ENCODE measurements at regions not wholly inside any gene's neighbourhood (a gene's known extent, or its start where the extent isn't known, plus 50 kb on each side); places are given as distances from the start of the nearest gene placed in this dataset.

DNA sequence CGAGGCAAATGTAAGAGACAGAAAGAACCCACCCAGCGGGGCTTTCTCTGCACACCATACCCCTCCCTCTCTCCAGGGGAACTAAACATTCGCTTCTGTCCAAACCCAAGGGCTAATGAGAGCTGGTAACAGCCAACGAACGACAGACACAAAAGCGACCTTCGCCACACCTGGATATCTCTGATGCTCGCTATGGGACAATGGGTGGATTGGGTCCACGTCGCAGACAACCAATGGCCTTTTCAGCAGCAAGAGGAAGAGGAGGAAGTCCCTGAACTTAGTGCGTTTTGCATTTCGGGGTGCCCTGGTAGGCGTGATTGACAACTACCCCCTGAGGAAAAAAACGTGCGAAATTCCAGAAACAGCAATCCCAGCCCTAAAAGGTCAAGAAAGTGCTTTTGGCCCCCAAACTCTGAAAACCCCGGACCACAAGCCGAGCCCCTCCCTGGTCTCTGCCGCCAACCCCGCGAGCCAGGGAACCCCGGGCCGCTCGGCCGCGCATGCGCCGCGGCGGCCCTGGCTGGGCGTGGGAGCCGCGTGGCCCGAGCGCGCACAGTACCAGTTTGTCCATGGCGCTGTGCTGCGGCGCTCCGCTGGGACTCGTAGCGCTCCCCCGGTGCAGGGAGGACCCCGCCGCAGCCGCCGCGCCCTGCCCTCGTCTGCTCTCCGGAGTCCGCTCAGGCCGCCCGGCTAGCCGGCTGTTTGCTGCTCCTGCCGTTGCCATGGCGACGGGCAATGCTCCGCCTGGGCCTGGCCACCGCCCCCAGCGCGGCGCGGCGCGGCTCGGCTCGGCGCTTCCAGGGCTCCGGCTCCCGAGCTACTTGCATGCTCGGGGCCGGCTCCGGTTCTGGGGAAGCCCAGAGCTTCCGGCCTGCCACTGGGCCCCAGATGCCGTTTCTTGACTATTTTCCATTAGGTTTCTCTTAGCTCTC is 66.9 kb upstream of the DNAH5 start:
- peak; percentile 79 for DNase-seq

GRCh38 chr5:14009575-14009974 is 65.1 kb upstream of the DNAH5 start:
- no peak for DNase-seq

GRCh38 chr5:14008819-14009311 is 64.4 kb upstream of the DNAH5 start:
- DNase-seq, result no peak

DNA sequence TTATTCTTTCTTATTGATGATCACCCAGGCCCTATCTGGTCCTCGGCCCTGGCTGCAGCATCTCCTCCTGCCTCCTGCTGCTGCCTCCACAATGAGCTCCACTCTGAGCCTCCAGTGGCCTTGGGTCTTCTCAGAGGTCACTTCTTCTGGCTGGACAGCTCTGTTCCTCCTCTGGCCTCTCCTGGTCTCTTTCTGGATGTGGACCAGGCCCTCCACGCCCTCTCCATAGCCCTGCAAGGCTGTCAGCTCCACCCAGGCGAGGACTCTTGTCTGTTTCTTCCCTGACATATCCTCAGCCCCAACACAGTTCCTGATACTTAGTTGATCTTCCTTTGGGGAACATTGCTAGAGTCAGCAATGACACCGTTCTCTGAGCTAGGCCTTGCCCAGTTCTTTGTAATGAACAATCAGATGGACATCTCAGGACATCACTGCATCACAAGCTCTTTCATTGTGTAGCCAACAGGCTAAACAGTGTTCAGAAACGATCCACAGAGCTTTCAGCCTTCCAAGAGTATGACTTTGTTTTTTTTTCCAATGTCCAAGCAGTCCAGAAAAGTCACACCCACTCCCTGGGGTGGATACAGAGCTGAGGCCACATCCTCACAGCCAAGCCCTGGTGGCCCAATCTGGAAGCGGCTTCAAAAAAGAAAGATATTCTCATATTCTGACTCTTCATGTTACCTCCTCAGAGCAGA is 62.5 kb upstream of the DNAH5 start:
- DNase-seq, result no peak

- DNase-seq, result peak; percentile 41
Observed at GRCh38 chr5:14004598-14005394, 60.3 kb upstream of the DNAH5 start.

- peak; percentile 27 for DNase-seq
Observed at GRCh38 chr5:14003936-14004335, 59.4 kb upstream of the DNAH5 start.

GRCh38 chr5:14003513-14003912 is 59.0 kb upstream of the DNAH5 start:
- DNase-seq, result no peak

DNA sequence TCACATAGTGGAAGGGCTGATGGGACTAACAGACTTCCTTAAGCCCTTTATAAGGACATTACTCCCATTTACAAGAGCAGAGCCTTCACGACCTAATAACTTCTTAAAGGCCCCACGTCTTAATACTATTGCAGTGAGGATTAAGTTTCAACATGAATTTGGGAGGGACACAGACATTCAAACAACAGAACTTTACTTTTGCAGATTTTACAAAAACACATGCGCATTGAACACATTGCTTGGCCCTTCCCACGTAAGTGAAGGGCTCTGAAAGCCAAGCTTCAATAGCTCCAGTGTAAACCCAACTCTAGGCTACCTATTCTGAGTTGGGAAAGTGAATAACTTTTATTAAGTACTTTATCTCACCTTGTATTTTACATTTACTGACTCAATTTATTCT is 53.8 kb upstream of the DNAH5 start:
- no peak for DNase-seq

GRCh38 chr5:13997514-13997913 is 53.0 kb upstream of the DNAH5 start:
- DNase-seq, result no peak

GRCh38 chr5:13994621-13995253 is 50.2 kb upstream of the DNAH5 start:
- peak; percentile 53 for DNase-seq
